ENCODE measurements at regions not wholly inside any gene's neighbourhood (a gene's known extent, or its start where the extent isn't known, plus 50 kb on each side); places are given as distances from the start of the nearest gene placed in this dataset.

GRCh38 chr12:60844875-60845274, 1249.0 kb downstream of the SLC16A7 start:
- no peak for TF ChIP-seq POLR2A (IDR thresholded peaks at IDR 0.05)
- no peaks in the 10 kb centered on the region for H3K9me3 ChIP-seq
- WGBS, 2 donors: 71 to 79% methylated on average over 1 of the region's 1 CpG
- H3K4me3 ChIP-seq: no peak overlapping the region
- ATAC-seq: no peak
- no peaks in the 10 kb centered on the region for H3K36me3 ChIP-seq (replicated peaks in 1 of 2; ENCODE audit: insufficient read depth in 1 of 2, low read depth in 2 of 2)
- H3K27ac ChIP-seq: no peak overlapping the region
- DNase-seq: no peak
- intact Hi-C loops (cut with DNase I): no loop called here
- no peaks in the 10 kb centered on the region for H3K27me3 ChIP-seq
- H3K4me1 ChIP-seq: no peaks in the 10 kb centered on the region

- no peak overlapping the region for H3K4me3 ChIP-seq
- TF ChIP-seq POLR2A (IDR thresholded peaks at IDR 0.05) (no peak), CTCF (IDR thresholded peaks at IDR 0.05) (no peak)
- WGBS, 2 donors: 41 to 47% methylated on average over 4 of the region's 4 CpGs
- H3K36me3 ChIP-seq (replicated peaks in 1 of 2; ENCODE audit: insufficient read depth in 1 of 2, low read depth in 2 of 2): no peaks in the 10 kb centered on the region
- H3K4me1 ChIP-seq: no peaks in the 10 kb centered on the region
- no peaks in the 10 kb centered on the region for H3K9me3 ChIP-seq
- no peak overlapping the region for H3K27ac ChIP-seq
- intact Hi-C loops (cut with DNase I): no loop called here
- no peaks in the 10 kb centered on the region for H3K27me3 ChIP-seq
- no peak for DNase-seq
- no peak for ATAC-seq
Observed at GRCh38 chr12:60845696-60846095, 1249.9 kb downstream of the SLC16A7 start.

- intact Hi-C loops (cut with DNase I): no loop called here
- TF ChIP-seq POLR2A (IDR thresholded peaks at IDR 0.05): no peak
- no peak for TF ChIP-seq CTCF (IDR thresholded peaks at IDR 0.05)
- no peak overlapping the region for H3K27ac ChIP-seq
- H3K9me3 ChIP-seq: no peaks in the 10 kb centered on the region
- H3K4me3 ChIP-seq: no peak overlapping the region
- no peaks in the 10 kb centered on the region for H3K27me3 ChIP-seq
- ATAC-seq (no peak), DNase-seq (no peak)
- H3K36me3 ChIP-seq (replicated peaks in 1 of 2; ENCODE audit: insufficient read depth in 1 of 2, low read depth in 2 of 2): no peaks in the 10 kb centered on the region
- H3K4me1 ChIP-seq: no peaks in the 10 kb centered on the region
- 57 to 78% methylated on average over 4 of the region's 4 CpGs for WGBS, 2 donors
Observed at GRCh38 chr12:60847281-60847680, 1251.5 kb downstream of the SLC16A7 start.

GRCh38 chr12:60849723-60850122, 1253.9 kb downstream of the SLC16A7 start:
- intact Hi-C loops (cut with DNase I): no loop called here
- H3K9me3 ChIP-seq: no peaks in the 10 kb centered on the region
- no peak for TF ChIP-seq POLR2A (IDR thresholded peaks at IDR 0.05)
- TF ChIP-seq CTCF (IDR thresholded peaks at IDR 0.05): no peak
- WGBS, 2 donors: 48 to 55% methylated on average over 3 of the region's 3 CpGs
- H3K27me3 ChIP-seq: no peaks in the 10 kb centered on the region
- ATAC-seq (no peak), DNase-seq (no peak)
- no peaks in the 10 kb centered on the region for H3K36me3 ChIP-seq (replicated peaks in 1 of 2; ENCODE audit: insufficient read depth in 1 of 2, low read depth in 2 of 2)
- no peak overlapping the region for H3K4me3 ChIP-seq
- no peak overlapping the region for H3K27ac ChIP-seq
- H3K4me1 ChIP-seq: no peaks in the 10 kb centered on the region

- no peak for DNase-seq
- TF ChIP-seq CTCF (IDR thresholded peaks at IDR 0.05): no peak
- no peak for TF ChIP-seq POLR2A (IDR thresholded peaks at IDR 0.05)
- Histone ChIP-seq H3K36me3 (replicated peaks in 1 of 2; ENCODE audit: insufficient read depth in 1 of 2, low read depth in 2 of 2) (no peaks in the 10 kb centered on the region), H3K4me3 (no peak overlapping the region), H3K27ac (no peak overlapping the region), H3K9me3 (no peaks in the 10 kb centered on the region), H3K4me1 (no peaks in the 10 kb centered on the region), H3K27me3 (no peaks in the 10 kb centered on the region)
- ATAC-seq: no peak
- 54 to 60% methylated on average over 2 of the region's 2 CpGs for WGBS, 2 donors
- intact Hi-C loops (cut with DNase I): no loop called here
Observed at GRCh38 chr12:60853407-60853806, 1257.6 kb downstream of the SLC16A7 start.
